Stimulated activated CD8-positive, alpha-beta memory T cell treated with anti-CD3 and anti-CD28 coated beads, Interleukin-15, amount 100 ng/mL, for 48 hours (primary cell): ENCODE measurements at regions not wholly inside any gene's neighbourhood (a gene's known extent, or its start where the extent isn't known, plus 50 kb on each side); places are given as distances from the start of the nearest gene placed in this dataset.

Experiments used
- DNase-seq, 2 donors: peaks; one replicate each; pipeline ENCODE4 v3.0.0-alpha.2; 2020; ENCODE audit warnings: low read depth in 2 of 2

DNA sequence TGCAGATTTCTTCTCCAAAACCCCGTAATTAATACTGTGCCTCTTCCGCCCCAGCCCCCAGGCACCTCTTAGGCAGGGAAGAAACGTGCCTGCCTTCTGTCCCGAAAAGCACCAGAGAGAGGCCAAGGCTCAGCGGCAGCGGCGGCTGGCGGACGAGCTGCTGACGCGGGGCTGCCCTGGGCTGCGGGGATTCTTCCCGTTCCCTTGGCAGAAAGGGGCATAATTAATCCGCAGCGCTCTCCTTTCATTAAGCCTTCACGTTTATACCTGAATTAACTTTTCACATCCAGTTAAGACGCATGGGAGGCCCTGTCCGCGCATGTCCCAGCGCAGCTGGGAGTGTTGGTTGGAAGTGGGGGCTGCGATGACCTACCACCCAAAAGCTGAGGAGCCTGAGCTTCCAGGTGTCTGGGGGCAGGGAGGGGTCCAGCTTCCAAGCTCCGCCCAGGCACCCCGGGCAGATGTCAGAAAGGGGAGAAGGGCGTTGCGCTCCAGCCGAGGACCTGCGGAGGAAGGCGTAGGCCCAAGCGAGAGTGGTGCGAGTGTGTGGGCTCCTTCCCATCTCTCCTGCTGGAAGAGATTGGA, 167.4 kb upstream of the LRFN2 start:
- no peak for DNase-seq

DNA sequence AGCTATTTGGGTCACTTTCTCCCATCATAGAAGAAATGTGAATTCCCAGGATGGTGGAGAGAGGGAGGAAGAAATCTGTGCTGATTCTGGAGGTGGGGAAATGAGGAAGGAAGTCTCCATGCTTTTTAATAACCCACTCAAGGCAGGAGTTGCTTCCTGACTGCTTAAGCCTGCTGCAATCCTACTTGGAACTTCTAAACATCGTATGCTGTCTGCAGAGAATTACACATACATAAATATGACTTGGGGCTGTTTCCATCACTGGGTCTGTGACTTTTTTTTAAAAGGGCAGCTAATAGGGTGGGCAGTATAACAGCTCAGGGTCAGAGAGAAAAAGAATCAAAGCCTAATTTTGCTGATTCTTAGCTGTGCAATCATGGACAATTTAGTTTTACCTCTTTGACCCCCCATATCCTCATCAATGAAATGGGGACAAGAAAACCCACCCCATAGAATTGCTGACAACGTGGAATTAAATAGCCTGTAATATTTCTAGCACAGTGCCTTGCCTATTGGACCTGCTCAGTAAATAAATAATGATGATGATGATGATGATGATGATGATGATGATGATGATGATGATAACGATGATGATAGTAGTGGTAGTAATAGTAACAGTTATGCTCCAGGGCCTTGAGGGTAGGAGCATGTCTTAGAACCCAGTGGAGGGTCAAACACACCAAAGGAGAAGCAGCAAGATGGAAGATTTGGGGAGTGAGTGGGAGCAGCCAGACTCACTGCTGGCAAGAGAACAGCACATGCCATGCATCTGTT, 166.7 kb upstream of the LRFN2 start:
- no peak for DNase-seq

DNA sequence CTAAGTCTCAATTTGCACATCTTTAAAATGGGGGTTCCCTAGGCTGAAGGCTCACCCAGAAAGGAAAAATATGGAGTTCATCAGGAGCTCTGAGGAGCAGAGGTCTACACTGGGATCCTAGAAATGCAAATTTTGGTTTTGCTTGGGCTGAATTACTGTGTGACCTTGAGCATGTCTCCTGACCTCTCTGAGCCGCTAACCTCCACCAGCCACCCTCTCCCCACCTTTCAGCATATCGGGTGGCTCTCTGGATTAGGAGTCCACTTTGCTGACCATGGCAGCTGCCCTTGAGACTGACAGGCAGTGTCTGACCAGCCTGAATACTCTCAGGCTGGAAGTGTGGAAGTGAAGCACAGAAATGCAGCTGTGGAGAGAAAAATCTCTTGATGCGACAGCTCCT, 165.9 kb upstream of the LRFN2 start:
- no peak for DNase-seq

DNA sequence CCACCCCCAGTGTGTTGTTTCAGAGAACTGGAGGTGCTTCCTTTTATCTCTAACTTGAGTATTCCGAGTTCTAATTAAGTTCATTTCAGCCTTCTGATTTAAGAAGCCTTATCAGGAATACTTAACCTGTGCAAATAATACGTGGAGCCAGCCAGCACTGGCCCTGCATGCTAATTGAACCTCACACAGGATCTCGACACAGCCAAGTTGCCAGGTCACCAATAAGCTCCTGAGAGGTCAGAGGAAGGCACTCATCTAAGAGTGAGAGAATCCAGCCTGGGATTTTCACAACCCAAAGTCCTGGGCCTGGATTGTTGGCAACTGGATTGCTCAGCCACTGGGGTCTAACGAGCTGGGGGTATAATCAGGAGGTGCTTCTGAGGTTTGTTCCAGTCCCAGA, 157.7 kb upstream of the LRFN2 start:
- DNase-seq = no peak

DNA sequence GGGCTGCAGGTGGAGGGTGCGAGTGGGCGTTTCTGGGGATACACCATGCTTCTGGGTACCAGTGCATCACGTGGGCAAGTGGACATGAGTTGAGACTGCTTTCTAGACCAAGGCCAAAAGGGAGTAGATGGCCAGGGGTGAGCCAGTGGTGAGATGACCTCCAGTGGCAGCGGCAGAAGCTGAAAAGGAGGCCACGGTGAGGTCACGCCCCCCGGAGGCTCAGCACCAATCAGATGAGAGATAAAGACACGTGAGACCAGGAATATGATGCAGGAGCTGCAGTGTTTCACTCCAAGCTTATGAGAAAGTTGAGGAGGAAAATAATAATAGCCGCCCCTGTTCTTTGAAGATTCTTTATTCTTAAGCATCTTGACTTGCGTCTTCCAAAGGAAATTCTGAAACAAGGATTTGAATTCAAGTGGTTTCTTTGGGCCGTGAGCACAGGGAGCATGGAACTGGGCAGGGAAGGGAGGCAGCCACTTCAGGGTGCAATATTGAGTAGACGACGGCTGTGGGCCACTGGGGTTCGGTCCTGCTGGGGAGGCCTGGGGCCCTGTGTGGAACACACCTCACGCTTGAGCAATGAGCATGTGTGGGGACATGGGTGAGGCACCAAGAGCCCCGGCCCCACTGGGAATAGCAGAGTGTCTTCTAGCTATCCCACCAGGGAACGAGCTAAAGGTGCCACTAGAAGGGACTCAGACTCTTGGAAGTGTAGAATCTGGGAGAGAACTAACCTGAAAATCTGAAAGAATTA, 156.7 kb upstream of the LRFN2 start:
- no peak for DNase-seq

DNA sequence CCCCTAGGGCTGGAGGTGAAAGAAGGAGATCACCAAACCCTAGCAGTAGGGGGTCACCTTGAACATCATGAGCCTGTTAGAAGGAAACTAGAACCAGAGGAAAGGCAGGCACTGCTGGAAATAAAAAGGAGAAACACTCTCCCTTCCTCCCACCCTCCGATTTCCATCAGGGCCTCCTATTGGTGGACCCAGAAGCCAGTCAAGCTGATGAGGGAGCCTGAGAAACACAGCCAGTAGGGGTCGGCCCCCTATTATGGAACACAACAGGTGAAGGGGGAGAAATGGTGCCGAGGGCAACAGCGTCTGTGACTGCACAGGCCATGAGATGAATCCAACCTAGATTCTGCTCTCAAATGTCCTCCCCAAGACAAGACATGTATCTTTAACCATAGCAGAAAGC, 156.1 kb upstream of the LRFN2 start:
- DNase-seq = no peak

DNA sequence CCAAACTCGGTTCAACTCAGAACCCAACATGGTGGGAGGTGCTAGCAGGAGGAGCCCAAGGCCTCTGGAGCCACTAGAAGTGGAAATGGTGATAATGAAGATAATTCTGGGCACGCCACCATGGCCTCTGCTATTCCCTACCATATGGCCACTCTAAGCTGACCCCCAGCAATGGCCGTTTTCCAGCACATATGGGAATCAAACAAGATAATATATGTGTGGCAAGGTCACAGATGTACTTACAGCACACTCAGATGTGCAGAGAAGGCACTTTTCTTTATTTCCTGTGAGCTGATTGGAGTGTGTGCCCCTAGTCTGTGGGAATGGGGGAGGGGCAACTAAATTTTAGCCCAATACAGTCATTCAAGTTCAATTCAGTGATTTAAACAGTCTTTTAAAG, 153.4 kb upstream of the LRFN2 start:
- no peak for DNase-seq

DNA sequence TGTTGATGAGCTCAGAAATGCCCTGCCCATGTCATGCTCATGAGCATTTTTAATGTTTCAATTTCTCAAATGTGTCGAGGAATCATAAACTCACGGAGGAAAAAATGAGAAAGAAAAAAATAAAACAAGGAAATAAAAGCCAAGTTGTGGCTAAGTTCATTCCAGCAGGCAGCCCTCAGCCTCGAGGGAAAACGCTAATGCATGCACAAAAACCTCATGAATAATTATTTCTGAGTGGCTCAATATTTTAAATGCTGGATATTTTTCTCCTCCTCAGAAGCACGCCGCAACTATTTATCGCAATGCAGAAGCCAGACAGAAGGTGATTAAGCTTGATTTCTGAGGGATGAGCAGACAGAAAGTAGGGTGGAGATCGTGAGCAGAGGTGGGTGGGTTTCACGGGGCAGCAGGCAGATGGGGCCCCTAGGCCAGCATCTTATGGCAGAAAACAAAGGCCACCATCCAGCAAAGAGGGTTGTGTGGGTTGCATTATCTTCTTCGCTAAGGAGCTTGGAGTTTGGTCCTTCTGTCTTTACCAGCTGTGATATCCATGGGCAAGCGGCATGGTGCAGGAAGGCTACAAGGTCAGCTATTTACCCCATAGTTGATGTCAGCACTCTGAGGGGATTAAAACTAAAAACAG, 151.5 kb upstream of the LRFN2 start:
- DNase-seq = no peak

DNA sequence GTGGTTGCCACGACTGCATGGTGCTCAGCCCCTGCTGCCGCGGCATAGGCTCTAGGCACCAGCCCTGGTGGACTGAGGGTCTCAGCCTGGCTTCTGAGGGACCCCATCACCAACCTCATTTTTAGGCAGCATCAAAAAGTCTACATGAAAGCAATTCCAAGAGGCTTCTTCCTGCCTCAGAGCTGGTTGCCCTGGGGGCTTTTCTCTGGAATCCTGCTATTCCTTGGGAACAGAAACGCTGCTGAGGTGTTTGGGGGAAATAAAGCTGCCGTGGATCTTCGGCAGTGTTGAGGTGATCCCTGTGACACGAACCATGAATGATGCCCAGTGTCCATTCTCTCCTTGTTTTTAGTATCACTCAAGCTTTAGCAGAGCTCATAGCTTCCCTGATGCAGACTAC, 148.4 kb upstream of the LRFN2 start:
- DNase-seq = no peak

DNA sequence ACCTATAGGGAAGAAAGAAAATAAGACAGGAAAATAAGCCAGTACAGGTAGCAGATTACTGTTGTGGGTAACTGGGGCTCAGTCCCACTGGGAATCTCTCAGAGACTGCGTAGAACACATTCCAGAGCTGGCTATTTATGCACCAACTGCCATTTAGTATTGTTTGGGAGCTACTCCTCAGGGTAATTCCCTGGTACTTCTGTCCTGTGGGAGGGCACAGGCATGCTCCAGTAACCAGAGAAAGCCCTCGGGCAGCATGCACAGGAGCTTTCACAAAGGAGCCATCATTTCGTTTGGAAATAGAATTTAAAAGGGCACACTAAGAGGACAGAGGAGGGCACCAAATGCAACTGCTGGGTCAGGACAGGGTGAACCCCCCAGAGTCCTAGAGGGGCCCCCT, 148.0 kb upstream of the LRFN2 start:
- DNase-seq = no peak

DNA sequence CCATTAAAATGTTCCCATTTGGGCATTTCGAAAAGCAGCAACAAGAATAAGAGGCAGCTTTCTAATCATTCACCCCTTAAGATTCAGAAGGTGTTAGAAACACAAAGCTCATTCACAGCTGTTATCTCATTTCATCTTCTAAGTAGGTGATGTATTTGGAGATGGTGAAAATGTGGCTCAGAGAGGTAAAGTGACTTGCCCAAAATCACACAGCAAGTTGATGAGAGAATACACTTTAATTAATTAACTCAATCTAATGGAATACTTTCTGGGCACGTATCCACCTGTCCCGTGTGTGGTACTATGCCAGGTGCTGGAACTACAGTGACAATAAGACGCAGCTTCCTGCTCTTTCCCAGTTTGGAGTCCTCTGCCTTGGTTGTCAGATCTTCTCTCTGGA, 147.4 kb upstream of the LRFN2 start:
- DNase-seq = no peak

DNA sequence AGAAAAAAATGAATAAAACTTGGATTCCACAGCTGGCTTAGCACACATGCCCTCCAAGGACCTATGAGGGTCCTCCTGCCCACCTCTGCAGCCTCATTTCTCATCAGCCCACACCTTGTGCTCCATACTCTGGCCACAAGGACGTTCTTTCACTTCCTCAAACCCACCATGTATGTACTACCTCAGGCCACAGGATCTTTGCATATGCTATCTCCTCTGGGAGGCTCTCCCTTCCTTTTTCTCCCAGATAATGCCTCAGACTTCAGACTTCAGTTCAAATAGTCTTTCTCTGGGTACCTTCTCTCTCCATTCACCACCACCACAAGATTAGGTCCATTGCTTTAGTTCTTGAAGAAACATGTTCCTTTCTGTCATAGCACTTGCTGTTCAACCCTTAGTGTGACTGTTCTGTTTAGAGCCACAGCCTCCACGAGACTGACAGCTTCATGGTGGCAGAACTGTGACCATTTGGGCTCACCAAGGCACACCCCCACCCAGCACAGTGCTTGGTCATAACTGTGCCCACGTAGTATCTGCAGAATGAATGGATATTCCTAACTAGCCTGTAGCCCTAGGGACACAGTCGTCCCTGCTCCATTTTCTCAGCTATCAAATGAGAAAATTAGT, 146.7 kb upstream of the LRFN2 start:
- DNase-seq = no peak

DNA sequence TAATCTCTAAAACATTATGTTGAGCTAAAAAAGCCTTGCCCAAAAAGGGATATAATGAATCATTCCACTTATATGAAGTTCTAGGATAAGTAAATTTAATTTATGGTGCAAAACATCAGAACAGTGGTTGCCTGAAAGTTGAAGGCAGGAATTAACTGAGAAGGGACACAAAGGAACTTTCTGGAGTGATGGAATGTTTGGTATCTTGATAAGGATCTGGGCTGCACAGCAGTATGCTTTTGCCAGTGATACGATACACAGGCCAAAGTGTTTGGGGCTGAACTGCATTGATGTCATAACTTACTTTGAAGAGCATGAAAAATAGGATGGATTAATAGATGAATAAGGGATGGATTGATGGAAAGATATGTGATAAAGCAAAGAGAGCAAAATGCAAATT, 146.1 kb upstream of the LRFN2 start:
- DNase-seq = no peak

DNA sequence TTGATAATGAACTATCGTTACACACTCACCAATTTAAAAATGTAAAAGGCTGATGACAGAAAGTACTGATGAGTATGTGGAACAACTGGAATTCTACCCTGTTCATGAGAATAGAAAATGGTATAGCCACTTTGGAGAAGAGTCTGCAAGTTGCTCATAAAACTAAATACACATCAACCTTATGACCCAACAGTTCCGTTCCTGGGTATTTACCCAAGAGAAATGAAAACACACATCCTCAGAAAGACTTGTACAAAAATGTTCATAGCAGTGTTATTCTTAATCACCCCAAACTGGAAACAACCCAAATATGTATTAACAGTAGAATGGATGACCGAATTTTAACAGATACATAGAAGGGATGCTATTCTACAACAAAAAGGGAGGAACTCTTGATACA, 145.7 kb upstream of the LRFN2 start:
- no peak for DNase-seq

DNA sequence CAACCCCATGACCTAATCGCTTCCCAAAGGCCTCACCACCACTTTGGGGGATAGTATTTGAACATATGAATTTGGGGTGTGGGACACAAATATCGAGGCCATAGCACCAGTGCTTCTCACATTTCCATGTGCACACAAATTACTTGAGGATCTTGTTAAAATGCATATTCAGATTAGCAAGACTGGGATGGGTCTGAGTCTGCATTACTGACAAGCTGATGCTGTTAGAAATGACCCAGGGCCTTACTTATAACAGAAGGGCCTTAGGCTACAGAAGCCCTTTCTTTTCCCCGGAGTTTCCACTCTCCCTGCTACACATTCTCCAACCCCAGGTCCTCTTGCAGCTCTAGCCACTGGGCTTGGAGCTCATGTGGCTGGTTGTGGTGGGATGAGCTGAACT, 141.5 kb upstream of the LRFN2 start:
- no peak for DNase-seq

DNA sequence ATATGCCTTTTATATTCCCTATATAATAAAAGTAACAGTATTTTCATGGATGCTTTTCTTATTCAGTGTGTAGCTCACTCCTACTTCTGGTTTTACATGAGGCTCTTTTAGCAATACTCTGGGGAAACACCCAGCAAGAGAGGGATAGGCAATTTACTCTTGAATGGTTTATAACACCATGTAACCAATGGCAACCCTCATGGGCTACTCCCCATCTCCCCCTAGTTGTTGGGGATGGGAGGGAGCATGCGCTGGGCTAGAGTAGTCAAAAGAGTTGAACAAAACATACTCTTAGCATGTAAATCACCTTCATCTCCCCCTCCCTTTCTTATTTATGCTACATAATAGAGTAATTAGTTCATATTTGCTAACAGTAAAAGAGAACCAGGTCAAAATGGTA, 140.1 kb upstream of the LRFN2 start:
- no peak for DNase-seq

DNA sequence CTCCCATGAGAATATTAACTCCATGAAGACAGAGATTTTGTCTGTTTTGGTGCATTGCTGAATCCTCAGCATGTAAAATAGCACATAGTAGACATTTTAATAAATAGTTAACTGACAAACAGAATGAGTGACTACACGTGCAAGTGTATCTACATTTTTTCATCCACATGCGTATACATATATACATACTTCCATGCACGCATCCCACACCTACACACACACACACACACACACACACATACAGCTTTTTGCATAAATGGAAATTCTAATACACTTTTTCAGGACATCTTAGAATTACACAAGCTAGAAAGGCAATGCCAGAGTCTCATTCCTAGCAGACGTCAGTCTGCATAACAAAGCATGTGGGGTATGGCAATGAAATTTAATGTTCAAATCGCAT, 139.7 kb upstream of the LRFN2 start:
- DNase-seq = no peak

DNA sequence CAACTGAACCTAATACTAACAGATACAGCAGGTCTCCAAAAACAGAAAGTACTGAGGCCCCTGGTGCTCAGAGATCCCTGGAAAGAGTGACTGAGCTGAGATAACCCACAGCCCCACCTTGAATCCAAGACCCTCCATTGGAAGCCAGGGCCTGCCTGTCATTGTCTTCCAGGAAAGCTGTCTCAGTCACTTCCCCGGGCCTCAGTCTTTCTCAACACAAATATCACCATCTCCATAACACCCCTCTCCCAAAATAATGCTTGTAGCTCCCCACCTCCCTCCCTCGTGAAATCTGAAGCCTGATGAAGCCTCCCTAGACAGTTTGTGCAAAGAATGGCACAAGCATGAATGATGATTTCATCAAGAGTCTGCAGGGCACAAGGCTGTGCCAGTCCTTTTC, 138.2 kb upstream of the LRFN2 start:
- no peak for DNase-seq

DNA sequence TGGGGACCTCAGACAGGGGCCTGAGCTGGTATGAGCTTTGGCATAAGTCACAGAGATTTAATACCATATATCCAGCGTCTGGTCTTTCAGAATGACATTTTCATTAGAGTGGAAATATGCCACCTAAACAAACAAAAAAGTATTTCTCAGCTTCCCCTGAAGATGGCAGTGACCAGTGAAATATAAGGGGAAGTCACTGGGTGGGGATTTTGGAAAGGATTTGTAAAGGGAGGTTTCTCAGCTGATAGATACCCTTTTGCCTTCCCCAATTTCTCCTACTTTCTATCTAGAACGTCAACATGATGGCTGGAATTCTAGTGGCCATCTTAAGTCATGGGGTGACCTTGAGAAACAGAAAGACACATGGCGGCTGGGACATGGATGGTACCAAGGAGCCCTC, 137.7 kb upstream of the LRFN2 start:
- no peak for DNase-seq

DNA sequence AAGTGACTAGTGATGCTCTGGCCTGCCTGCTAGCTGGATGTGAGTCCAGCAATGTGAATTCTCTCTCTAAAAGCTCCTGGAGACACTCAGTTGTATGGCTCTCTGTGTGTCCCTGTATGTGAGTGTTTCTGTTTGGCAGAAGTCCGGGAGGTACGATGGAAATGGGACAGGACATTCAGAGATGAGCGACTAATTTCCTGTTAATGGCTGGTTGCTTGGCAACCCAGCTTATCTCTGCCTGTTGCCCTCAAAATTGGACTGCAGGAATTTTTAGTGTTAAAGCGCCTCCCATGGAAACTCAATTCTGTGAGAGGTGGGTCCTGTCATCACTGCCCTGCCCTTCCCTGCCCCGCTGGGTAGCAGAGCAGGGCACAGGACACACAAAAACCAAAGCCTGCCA, 136.8 kb upstream of the LRFN2 start:
- DNase-seq = no peak

DNA sequence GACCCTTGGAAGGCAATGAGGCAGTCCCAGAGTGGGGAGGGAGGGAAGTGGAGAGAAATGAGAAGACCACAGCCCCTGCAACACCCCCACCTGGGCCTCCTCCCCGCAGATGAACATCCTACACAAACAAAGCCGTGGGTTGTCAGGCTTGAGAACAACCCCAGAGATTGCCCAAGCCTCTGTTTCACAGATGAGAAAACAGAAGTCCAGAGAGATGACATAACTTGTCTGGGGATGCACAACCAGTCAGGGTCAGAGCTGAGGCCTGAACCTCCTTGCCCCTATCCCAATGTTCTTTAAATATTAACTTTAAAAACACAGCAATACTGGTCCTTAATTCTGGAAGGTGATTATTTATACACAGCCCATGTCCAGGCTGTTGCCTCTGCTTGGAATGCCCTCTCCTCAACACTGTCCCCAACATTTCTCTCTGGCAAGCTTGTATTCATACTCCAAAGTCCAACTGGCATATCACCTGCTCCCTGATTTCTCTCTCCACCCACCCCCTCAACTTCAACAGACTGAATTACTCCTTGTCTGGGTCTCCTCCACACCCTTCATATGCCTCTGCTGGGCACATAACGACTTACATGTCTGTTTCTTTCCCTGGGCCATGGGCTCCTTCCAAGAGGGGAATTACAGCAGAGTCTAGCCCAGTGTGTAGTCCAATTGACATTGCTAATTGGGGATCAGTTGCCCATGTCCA, 135.5 kb upstream of the LRFN2 start:
- no peak for DNase-seq

DNA sequence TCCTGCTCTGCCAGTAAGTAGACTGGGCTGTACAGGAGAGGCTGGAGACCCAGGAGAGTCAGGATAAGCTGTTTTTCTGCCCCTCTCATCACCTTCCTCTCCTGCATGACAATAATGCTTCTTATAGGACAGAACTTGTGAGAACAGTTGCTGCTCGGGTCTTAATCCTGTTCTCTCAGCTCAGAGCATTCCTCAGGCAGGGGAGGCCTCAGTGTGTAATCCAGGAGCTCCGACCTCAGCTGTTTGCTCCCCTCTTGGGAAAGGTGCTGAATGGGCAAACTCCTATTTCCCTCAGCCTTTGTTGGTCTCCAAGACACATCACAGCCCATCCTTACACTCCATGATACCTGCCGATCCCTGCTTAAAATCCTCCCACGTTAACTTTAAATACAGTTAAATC, 134.9 kb upstream of the LRFN2 start:
- DNase-seq = no peak
